ENCODE measurements at regions not wholly inside any gene's neighbourhood (a gene's known extent, or its start where the extent isn't known, plus 50 kb on each side); places are given as distances from the start of the nearest gene placed in this dataset.
"Not testable (repeated sequence)": the region's sequence is repeated elsewhere in the genome, so short reads cannot be mapped to it uniquely, and the experiment has no call there.

DNA sequence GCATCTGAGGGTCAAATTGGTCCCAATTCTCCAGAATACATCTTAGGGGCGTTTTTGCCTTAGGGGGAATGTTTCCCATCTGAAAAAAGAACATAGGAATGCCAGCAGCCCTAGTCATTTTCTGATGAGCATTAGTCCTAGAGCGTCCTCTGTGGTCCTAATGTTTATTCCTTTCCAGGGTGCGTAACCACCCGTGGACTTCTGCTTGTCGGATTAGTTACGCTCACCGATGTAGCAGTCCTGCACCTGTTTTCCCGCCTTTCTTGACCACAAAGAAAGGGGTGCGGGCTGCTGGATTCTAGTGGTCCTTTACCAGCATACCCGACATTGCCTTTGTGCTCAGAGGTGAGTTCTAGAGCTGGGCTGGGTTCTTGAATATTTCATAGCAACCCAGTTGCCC, 91.3 kb upstream of the SMAD3 start:
- not testable (repeated sequence) for H3K18ac ChIP-seq (ENCODE audit: low read length); H2AK5ac ChIP-seq (ENCODE audit: low read depth, low read length); H2BK120ac ChIP-seq (ENCODE audit: low read depth, low read length); H3K14ac ChIP-seq (ENCODE audit: low read length); H3K79me1 ChIP-seq (ENCODE audit: low read depth, low read length); H3K4me3 ChIP-seq (ENCODE audit: low read length in 2 of 2); H3K4me1 ChIP-seq (ENCODE audit: control insufficient read depth in 2 of 2, insufficient read depth in 1 of 2, low read depth in 1 of 2, low read length in 2 of 2); H3K4me2 ChIP-seq (ENCODE audit: insufficient read depth, low read length, poor library complexity, severe bottlenecking); H2BK15ac ChIP-seq (ENCODE audit: low read length); H2BK12ac ChIP-seq (ENCODE audit: low read length); H3K27me3 ChIP-seq (ENCODE audit: control insufficient read depth in 3 of 3, insufficient read depth in 3 of 3, low read depth in 1 of 3, low read length in 3 of 3); H2AFZ ChIP-seq (ENCODE audit: low read length); H3K27ac ChIP-seq (replicated peaks; ENCODE audit: low read length); H3K36me3 ChIP-seq (replicated peaks in 1 of 2; ENCODE audit: control insufficient read depth in 2 of 2, insufficient read depth in 2 of 2, low read length in 2 of 2); H3K4ac ChIP-seq (ENCODE audit: low read length); H3K9me3 ChIP-seq (replicated peaks in 1 of 2; ENCODE audit: control insufficient read depth in 2 of 2, insufficient read depth in 1 of 2, low read depth in 1 of 2, low read length in 2 of 2); H3K23ac ChIP-seq (ENCODE audit: low read depth, low read length, poor library complexity); H4K91ac ChIP-seq (ENCODE audit: low read depth, low read length, poor library complexity); H4K8ac ChIP-seq (ENCODE audit: low read depth, low read length); H2BK5ac ChIP-seq (ENCODE audit: low read length); DNase-seq (ENCODE audit: low spot score); H3K9ac ChIP-seq (ENCODE audit: low read depth, low read length, poor library complexity)
- WGBS, 2 donors (ENCODE audit: extremely low coverage in 2 of 2, insufficient read length in 2 of 2, insufficient replicate concordance in 1 of 2): no CpG with 5 or more reads among the region's 10 CpGs

DNA sequence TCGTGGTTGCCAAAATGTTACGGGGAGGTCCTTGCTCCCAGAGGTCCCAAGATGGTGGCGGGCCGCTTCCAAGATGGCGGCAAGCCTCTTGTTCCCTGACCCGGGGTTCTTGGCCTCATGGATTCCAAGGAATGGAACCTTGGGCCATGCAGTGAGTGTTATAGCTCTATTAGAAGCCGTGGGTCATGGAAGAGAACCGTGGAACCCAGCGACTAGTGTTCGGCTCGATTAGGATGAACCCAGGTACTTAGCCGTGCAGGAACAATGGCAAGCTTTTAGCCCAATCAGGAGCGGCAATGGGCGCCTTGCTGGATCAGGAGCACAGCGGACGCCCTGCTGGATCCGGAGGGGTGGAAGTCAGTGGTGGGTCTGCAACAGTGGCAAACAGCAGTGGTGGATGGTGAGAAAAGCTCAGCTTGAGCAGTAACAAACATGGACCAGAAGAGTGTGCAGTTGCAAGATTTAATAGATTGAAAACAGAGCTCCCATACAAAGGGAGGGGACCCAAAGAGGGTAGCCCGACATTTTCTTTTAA, 89.2 kb upstream of the SMAD3 start:
- WGBS, 2 donors (ENCODE audit: extremely low coverage in 2 of 2, insufficient read length in 2 of 2, insufficient replicate concordance in 1 of 2): no CpG with 5 or more reads among the region's 18 CpGs
- H4K91ac ChIP-seq (ENCODE audit: low read depth, low read length, poor library complexity); H3K4me3 ChIP-seq (ENCODE audit: low read length in 2 of 2); H3K79me1 ChIP-seq (ENCODE audit: low read depth, low read length); H3K9ac ChIP-seq (ENCODE audit: low read depth, low read length, poor library complexity); H2BK12ac ChIP-seq (ENCODE audit: low read length); H2BK5ac ChIP-seq (ENCODE audit: low read length); H3K27ac ChIP-seq (replicated peaks; ENCODE audit: low read length); H2AFZ ChIP-seq (ENCODE audit: low read length); H3K4ac ChIP-seq (ENCODE audit: low read length); DNase-seq (ENCODE audit: low spot score); H2AK5ac ChIP-seq (ENCODE audit: low read depth, low read length); H3K27me3 ChIP-seq (ENCODE audit: control insufficient read depth in 3 of 3, insufficient read depth in 3 of 3, low read depth in 1 of 3, low read length in 3 of 3); H3K4me2 ChIP-seq (ENCODE audit: insufficient read depth, low read length, poor library complexity, severe bottlenecking); H4K8ac ChIP-seq (ENCODE audit: low read depth, low read length); H3K4me1 ChIP-seq (ENCODE audit: control insufficient read depth in 2 of 2, insufficient read depth in 1 of 2, low read depth in 1 of 2, low read length in 2 of 2); H2BK15ac ChIP-seq (ENCODE audit: low read length); H3K9me3 ChIP-seq (replicated peaks in 1 of 2; ENCODE audit: control insufficient read depth in 2 of 2, insufficient read depth in 1 of 2, low read depth in 1 of 2, low read length in 2 of 2); H3K18ac ChIP-seq (ENCODE audit: low read length); H3K14ac ChIP-seq (ENCODE audit: low read length); H3K36me3 ChIP-seq (replicated peaks in 1 of 2; ENCODE audit: control insufficient read depth in 2 of 2, insufficient read depth in 2 of 2, low read length in 2 of 2); H3K23ac ChIP-seq (ENCODE audit: low read depth, low read length, poor library complexity); H2BK120ac ChIP-seq (ENCODE audit: low read depth, low read length): not testable (repeated sequence)

DNA sequence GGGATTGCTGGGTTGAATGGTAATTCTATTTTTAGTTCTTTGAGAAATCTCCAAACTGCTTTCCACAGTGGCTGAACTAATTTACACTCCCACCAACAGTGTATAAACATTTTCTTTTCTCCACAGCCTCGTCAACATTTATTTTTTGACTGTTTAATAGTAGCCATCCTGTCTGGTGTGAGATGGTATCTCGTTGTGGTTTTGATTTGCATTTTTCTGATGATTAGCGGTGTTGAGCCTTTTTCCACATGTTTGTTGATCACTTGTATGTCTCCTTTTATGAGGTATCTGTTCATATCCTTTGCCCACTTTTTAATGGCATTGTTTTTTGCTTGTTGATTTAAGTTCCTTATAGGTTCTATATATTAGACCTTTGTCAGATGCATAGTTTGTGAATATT, 85.1 kb upstream of the SMAD3 start:
- H3K27me3 ChIP-seq (ENCODE audit: control insufficient read depth in 3 of 3, insufficient read depth in 3 of 3, low read depth in 1 of 3, low read length in 3 of 3); H4K91ac ChIP-seq (ENCODE audit: low read depth, low read length, poor library complexity); H3K4me3 ChIP-seq (ENCODE audit: low read length in 2 of 2); H3K27ac ChIP-seq (replicated peaks; ENCODE audit: low read length); H3K9me3 ChIP-seq (replicated peaks in 1 of 2; ENCODE audit: control insufficient read depth in 2 of 2, insufficient read depth in 1 of 2, low read depth in 1 of 2, low read length in 2 of 2); H3K4ac ChIP-seq (ENCODE audit: low read length); H3K79me1 ChIP-seq (ENCODE audit: low read depth, low read length); H3K4me2 ChIP-seq (ENCODE audit: insufficient read depth, low read length, poor library complexity, severe bottlenecking); H3K18ac ChIP-seq (ENCODE audit: low read length); H2BK15ac ChIP-seq (ENCODE audit: low read length); H2BK5ac ChIP-seq (ENCODE audit: low read length); H3K4me1 ChIP-seq (ENCODE audit: control insufficient read depth in 2 of 2, insufficient read depth in 1 of 2, low read depth in 1 of 2, low read length in 2 of 2); H3K14ac ChIP-seq (ENCODE audit: low read length); H3K36me3 ChIP-seq (replicated peaks in 1 of 2; ENCODE audit: control insufficient read depth in 2 of 2, insufficient read depth in 2 of 2, low read length in 2 of 2); H3K9ac ChIP-seq (ENCODE audit: low read depth, low read length, poor library complexity); DNase-seq (ENCODE audit: low spot score); H2AK5ac ChIP-seq (ENCODE audit: low read depth, low read length); H4K8ac ChIP-seq (ENCODE audit: low read depth, low read length); H3K23ac ChIP-seq (ENCODE audit: low read depth, low read length, poor library complexity); H2AFZ ChIP-seq (ENCODE audit: low read length); H2BK120ac ChIP-seq (ENCODE audit: low read depth, low read length); H2BK12ac ChIP-seq (ENCODE audit: low read length): not testable (repeated sequence)
- no CpG with 5 or more reads among the region's 3 CpGs for WGBS, 2 donors (ENCODE audit: extremely low coverage in 2 of 2, insufficient read length in 2 of 2, insufficient replicate concordance in 1 of 2)

DNA sequence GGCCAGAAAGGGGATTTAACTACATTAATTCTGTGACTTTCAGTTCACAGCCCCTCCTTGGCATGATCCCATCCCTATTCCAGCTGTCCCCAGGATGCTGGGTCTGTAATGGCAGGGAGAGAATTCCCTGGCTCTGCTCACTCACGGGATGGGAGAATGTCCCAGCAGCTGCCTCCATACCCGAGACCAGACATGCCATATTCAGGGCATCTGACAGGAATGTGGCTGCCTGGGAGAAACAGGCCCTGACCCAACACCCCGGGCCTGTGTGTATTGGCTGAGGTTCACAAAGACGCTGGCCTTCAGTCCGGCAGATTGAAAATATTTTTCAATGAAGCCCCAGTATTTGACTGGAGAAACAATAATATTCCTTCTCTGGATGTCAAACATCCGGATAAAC, 83.6 kb upstream of the SMAD3 start:
- Histone ChIP-seq H2BK120ac (ENCODE audit: low read depth, low read length) (no peak overlapping the region), H3K18ac (ENCODE audit: low read length) (no peak overlapping the region), H3K79me1 (ENCODE audit: low read depth, low read length) (no peaks in the 10 kb centered on the region), H3K27ac (replicated peaks; ENCODE audit: low read length) (no peak overlapping the region), H3K9me3 (replicated peaks in 1 of 2; ENCODE audit: control insufficient read depth in 2 of 2, insufficient read depth in 1 of 2, low read depth in 1 of 2, low read length in 2 of 2) (peaks cover 1 to 2% of the 10 kb centered on the region in 2 donors), H3K27me3 (ENCODE audit: control insufficient read depth in 3 of 3, insufficient read depth in 3 of 3, low read depth in 1 of 3, low read length in 3 of 3) (peaks cover 0 to 8% (median 0%) of the 10 kb centered on the region in 3 experiments), H2AFZ (ENCODE audit: low read length) (no peak overlapping the region), H2BK12ac (ENCODE audit: low read length) (no peak overlapping the region), H3K14ac (ENCODE audit: low read length) (no peak overlapping the region), H3K4me2 (ENCODE audit: insufficient read depth, low read length, poor library complexity, severe bottlenecking) (no peak overlapping the region), H3K4me3 (ENCODE audit: low read length in 2 of 2) (peak overlapping the region in 1 of 2 donors; percentile 19), H2BK5ac (ENCODE audit: low read length) (no peak overlapping the region), H3K4ac (ENCODE audit: low read length) (no peak overlapping the region), H3K9ac (ENCODE audit: low read depth, low read length, poor library complexity) (no peak overlapping the region), H3K36me3 (replicated peaks in 1 of 2; ENCODE audit: control insufficient read depth in 2 of 2, insufficient read depth in 2 of 2, low read length in 2 of 2) (no peaks in the 10 kb centered on the region), H3K4me1 (ENCODE audit: control insufficient read depth in 2 of 2, insufficient read depth in 1 of 2, low read depth in 1 of 2, low read length in 2 of 2) (no peaks in the 10 kb centered on the region), H4K91ac (ENCODE audit: low read depth, low read length, poor library complexity) (no peak overlapping the region), H4K8ac (ENCODE audit: low read depth, low read length) (no peak overlapping the region), H2AK5ac (ENCODE audit: low read depth, low read length) (no peak overlapping the region), H2BK15ac (ENCODE audit: low read length) (no peak overlapping the region), H3K23ac (ENCODE audit: low read depth, low read length, poor library complexity) (no peak overlapping the region)
- no peak for DNase-seq (ENCODE audit: low spot score)
- no CpG with 5 or more reads among the region's 6 CpGs for WGBS, 2 donors (ENCODE audit: extremely low coverage in 2 of 2, insufficient read length in 2 of 2, insufficient replicate concordance in 1 of 2)
